T-cell (primary cell): ENCODE measurements at regions not wholly inside any gene's neighbourhood (a gene's known extent, or its start where the extent isn't known, plus 50 kb on each side); places are given as distances from the start of the nearest gene placed in this dataset.

ENCODE experiments used
- ATAC-seq, 4 experiments: fragments of 200-7000 bp in 3 of 4; fragments of 150-1000 bp in 1 of 4; cut with Tn5 transposase; replicated peaks in 1 of 4; 1 replicate in 3 of 4; 2 replicates in 1 of 4; pipeline ENCODE4 v1.10.0; 2021; ENCODE audit warnings: moderate library complexity in 3 of 4, mild to moderate bottlenecking in 2 of 4, moderate number of reproducible peaks in 1 of 4
- CTCF ChIA-PET, 2 donors: fragments of 300-600 bp; sonication (Branson Sonifier 250); formaldehyde crosslinking; loops; one replicate each; lab custom pipeline; 2022; ENCODE audit warnings: antibody characterized with exemption in 2 of 2; lab: Charles Lee
- POLR2A ChIA-PET, 2 donors: fragments of 300-600 bp; sonication (Branson Sonifier 250); formaldehyde crosslinking; loops; one replicate each; lab custom pipeline; 2022; ENCODE audit warnings: antibody characterized with exemption in 2 of 2; lab: Charles Lee
- DNase-seq, 35 experiments: peaks; one replicate each; pipeline versions ENCODE4 v3.0.0 to v3.0.0-alpha.2; 2013 to 2023
- H3K27ac ChIP-seq: one replicate; pipeline ENCODE4 v1.5.1; 2013; ENCODE audit warnings: low read length
- H3K27me3 ChIP-seq, 2 experiments: replicated peaks in 1 of 2; 1 replicate in 1 of 2; 2 replicates in 1 of 2; pipeline versions ENCODE4 v1.6.1 to v1.7.0; 2013; ENCODE audit warnings: low read length in 1 of 2, mixed read lengths in 1 of 2; ENCODE audit not compliant: control insufficient read depth in 2 of 2, insufficient read depth in 2 of 2; ENCODE audit errors: extremely low read depth in 1 of 2
- H3K36me3 ChIP-seq, 2 donors: 1 replicate in 1 of 2; 2 replicates in 1 of 2; pipeline versions ENCODE4 v1.6.1 to v1.7.0; 2013; ENCODE audit warnings: low read length in 1 of 2; ENCODE audit not compliant: control insufficient read depth in 2 of 2, insufficient read depth in 1 of 2; ENCODE audit errors: extremely low read depth in 1 of 2
- H3K4me1 ChIP-seq, 2 experiments: 1 replicate in 1 of 2; 2 replicates in 1 of 2; pipeline versions ENCODE4 v1.6.1 to v1.7.0; 2013; ENCODE audit warnings: low read length in 2 of 2, mixed read lengths in 1 of 2; ENCODE audit not compliant: insufficient read depth in 2 of 2, control insufficient read depth in 1 of 2; ENCODE audit errors: extremely low read depth in 1 of 2
- H3K4me3 ChIP-seq, 2 donors: 1 replicate in 1 of 2; 2 replicates in 1 of 2; pipeline versions ENCODE4 v1.5.1 to v1.7.0; 2013; ENCODE audit warnings: mild to moderate bottlenecking in 2 of 2, low read length in 1 of 2, moderate library complexity in 1 of 2; ENCODE audit not compliant: control insufficient read depth in 1 of 2; ENCODE audit errors: extremely low read depth in 1 of 2
- H3K9me3 ChIP-seq: 2 replicates; pipeline ENCODE4 v1.7.0; 2013
- H3K27ac Mint-ChIP-seq, 2 donors: one replicate each; pipeline ENCODE4 v1.8.0; 2020 to 2021; ENCODE audit warnings: mild to moderate bottlenecking in 2 of 2, mixed read lengths in 2 of 2
- H3K27me3 Mint-ChIP-seq, 2 donors: one replicate each; pipeline ENCODE4 v1.8.0; 2021 to 2022; ENCODE audit warnings: mixed read lengths in 2 of 2
- H3K36me3 Mint-ChIP-seq: one replicate; pipeline ENCODE4 v1.8.0; 2021; ENCODE audit warnings: mixed read lengths
- H3K4me1 Mint-ChIP-seq, 3 donors: one replicate each; pipeline ENCODE4 v1.8.0; 2020 to 2022; ENCODE audit warnings: mixed read lengths in 3 of 3, mild to moderate bottlenecking in 1 of 3
- H3K4me3 Mint-ChIP-seq, 3 donors: one replicate each; pipeline ENCODE4 v1.8.0; 2020 to 2022; ENCODE audit warnings: mild to moderate bottlenecking in 3 of 3, mixed read lengths in 3 of 3, moderate library complexity in 3 of 3
- H3K9me3 Mint-ChIP-seq, 3 donors: one replicate each; pipeline ENCODE4 v1.8.0; 2020 to 2022; ENCODE audit warnings: mixed read lengths in 3 of 3
- WGBS: methylation state at CpG from one replicate; pipeline ENCODE4 v1.1.5; 2013; ENCODE audit warnings: missing lambda C conversion rate; ENCODE audit not compliant: insufficient coverage; 5-methylcytosine and 5-hydroxymethylcytosine counted together

DNA sequence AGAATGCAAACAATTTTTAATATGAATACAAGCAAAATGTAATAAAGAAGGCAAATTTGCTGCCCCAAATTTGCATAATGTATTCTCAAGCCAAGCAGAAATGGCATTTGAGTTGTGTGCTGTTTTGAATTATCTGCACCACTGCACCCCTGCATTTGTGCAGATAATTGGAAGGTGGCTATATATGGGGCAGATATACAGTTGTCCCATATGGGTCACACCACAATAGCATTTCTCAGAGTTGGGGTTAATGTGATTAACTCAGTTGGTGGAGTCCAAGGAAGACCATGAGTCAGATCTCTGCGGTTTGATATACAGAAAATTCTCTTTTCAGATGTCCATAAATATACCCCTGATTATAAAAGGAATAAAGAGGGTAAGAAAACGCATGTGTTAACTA lies 68.9 kb upstream of the EXOC4 start:
- 75% methylated on average over 1 of the region's 2 CpGs for WGBS
- Mint-ChIP-seq H3K4me1 (no peaks in the 10 kb centered on the region), H3K36me3 (no peaks in the 10 kb centered on the region), H3K9me3 (peaks cover 0 to 2% (median 0%) of the 10 kb centered on the region in 3 donors), H3K4me3 (no peak overlapping the region), H3K27ac (no peak overlapping the region), H3K27me3 (peaks cover 0 to 1% of the 10 kb centered on the region in 2 donors)
- Histone ChIP-seq H3K36me3 (no peaks in the 10 kb centered on the region), H3K4me3 (no peak overlapping the region), H3K4me1 (no peaks in the 10 kb centered on the region), H3K27me3 (peaks cover 0 to 2% of the 10 kb centered on the region in 2 experiments), H3K9me3 (no peaks in the 10 kb centered on the region), H3K27ac (no peak overlapping the region)
- DNase-seq (no peak), ATAC-seq (no peak)
- ChIA-PET CTCF (no interaction called here), POLR2A (no interaction called here)

DNA sequence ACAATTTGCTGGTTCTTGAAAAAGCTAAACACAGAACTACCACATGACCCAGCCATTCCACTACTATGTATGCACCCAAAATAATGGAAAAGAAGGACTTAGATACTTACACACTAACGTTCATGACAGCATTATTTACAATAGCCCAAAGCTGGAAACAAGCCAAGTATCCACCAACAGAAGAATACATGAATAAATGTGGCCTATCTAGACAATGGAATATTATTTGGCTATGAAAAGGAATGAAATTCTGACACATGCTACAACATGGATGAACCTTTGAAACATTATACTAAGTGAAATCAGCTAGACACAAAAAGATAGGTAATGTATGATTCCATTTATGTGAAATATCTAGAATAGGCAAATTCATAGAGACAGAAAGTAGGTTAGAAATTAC lies 67.4 kb upstream of the EXOC4 start:
- no peak overlapping the region for H3K4me3 ChIP-seq
- no peaks in the 10 kb centered on the region for H3K36me3 Mint-ChIP-seq
- no peaks in the 10 kb centered on the region for H3K36me3 ChIP-seq
- no peaks in the 10 kb centered on the region for H3K9me3 Mint-ChIP-seq
- H3K4me1 Mint-ChIP-seq: no peaks in the 10 kb centered on the region
- H3K27ac ChIP-seq: no peak overlapping the region
- CTCF ChIA-PET: no interaction called here
- no peak overlapping the region for H3K4me3 Mint-ChIP-seq
- no peaks in the 10 kb centered on the region for H3K27me3 ChIP-seq
- H3K4me1 ChIP-seq: no peaks in the 10 kb centered on the region
- peaks cover 0 to 1% of the 10 kb centered on the region in 2 donors for H3K27me3 Mint-ChIP-seq
- no peaks in the 10 kb centered on the region for H3K9me3 ChIP-seq
- ATAC-seq (no peak), DNase-seq (no peak)
- no peak overlapping the region for H3K27ac Mint-ChIP-seq
- no CpG with 5 or more reads among the region's 1 CpG for WGBS
- POLR2A ChIA-PET: no interaction called here

DNA sequence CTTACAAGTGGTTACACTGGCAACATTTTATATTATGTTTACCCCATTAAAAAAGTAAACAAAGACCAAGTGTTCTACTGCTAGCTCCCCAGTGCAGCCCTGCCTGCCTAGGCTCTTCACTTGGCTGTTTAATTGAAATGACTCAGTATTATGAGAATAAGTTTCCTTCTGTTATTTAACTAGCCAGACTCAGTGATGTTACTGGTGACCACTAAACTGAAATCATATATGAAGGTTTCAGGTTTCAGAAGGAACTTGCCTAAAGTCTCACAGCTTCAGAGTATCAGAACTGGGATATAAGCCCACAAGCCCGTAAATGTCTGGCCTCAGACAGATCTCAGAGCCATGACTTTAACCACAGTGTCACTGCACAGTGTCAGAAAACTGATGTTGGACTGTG lies 66.8 kb upstream of the EXOC4 start:
- H3K4me1 Mint-ChIP-seq: no peaks in the 10 kb centered on the region
- 33% methylated on average over 1 of the region's 1 CpG for WGBS
- H3K4me3 ChIP-seq: no peak overlapping the region
- H3K27me3 ChIP-seq: no peaks in the 10 kb centered on the region
- DNase-seq (no peak), ATAC-seq (no peak)
- no peak overlapping the region for H3K27ac ChIP-seq
- no peak overlapping the region for H3K27ac Mint-ChIP-seq
- H3K36me3 Mint-ChIP-seq: no peaks in the 10 kb centered on the region
- peaks cover 0 to 1% of the 10 kb centered on the region in 2 donors for H3K27me3 Mint-ChIP-seq
- no peaks in the 10 kb centered on the region for H3K4me1 ChIP-seq
- no peaks in the 10 kb centered on the region for H3K9me3 Mint-ChIP-seq
- no peaks in the 10 kb centered on the region for H3K36me3 ChIP-seq
- ChIA-PET POLR2A (no interaction called here), CTCF (no interaction called here)
- no peak overlapping the region for H3K4me3 Mint-ChIP-seq
- no peaks in the 10 kb centered on the region for H3K9me3 ChIP-seq

DNA sequence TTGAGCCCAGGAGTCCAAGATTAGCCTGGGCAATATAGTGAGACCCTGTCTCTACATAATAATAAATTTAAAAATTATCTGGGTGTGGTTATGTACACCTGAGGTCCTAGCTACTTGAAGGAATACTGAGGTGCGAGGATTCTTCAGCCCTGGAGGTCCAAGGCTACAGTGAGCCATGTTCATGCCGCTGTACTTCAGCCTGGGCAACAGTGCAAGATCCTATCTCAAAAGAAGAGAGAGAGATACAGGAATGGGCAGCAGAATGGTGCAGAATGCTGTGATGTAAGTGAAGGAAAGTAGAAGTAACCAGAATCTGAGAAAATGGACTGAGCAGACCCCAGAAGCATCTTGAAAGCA lies 62.7 kb upstream of the EXOC4 start:
- Mint-ChIP-seq H3K27me3 (peaks cover 3 to 6% of the 10 kb centered on the region in 2 donors), H3K36me3 (no peaks in the 10 kb centered on the region), H3K9me3 (no peaks in the 10 kb centered on the region), H3K27ac (no peak overlapping the region), H3K4me3 (no peak overlapping the region), H3K4me1 (no peaks in the 10 kb centered on the region)
- ChIA-PET CTCF (no interaction called here), POLR2A (no interaction called here)
- Histone ChIP-seq H3K9me3 (no peaks in the 10 kb centered on the region), H3K27me3 (peaks cover 0 to 9% of the 10 kb centered on the region in 2 experiments), H3K4me1 (no peaks in the 10 kb centered on the region), H3K27ac (no peak overlapping the region), H3K36me3 (no peaks in the 10 kb centered on the region), H3K4me3 (no peak overlapping the region)
- ATAC-seq: no peak
- DNase-seq: no peak
- 40% methylated on average over 1 of the region's 2 CpGs for WGBS

DNA sequence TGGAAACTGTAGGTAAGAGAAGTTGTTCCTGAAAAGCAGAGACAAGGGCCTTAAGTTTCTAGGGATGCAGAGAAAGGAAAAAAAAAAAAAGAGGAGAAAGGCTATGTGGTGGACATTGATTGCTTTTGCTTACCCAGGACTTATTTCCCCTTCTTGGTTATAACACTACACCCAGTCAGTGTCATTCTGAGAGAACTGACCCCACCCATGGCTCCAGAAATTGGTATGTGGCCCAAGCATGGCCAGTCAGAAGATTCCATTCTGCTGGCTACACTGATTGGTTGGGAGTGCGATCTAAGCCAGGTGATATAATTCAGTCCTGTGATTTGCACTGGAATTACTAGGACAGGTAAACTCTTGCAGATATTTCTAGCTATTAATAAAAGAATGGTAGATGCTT lies 62.2 kb upstream of the EXOC4 start:
- Mint-ChIP-seq H3K4me3 (no peak overlapping the region), H3K27ac (no peak overlapping the region), H3K4me1 (no peaks in the 10 kb centered on the region), H3K36me3 (no peaks in the 10 kb centered on the region), H3K27me3 (peaks cover 3 to 5% of the 10 kb centered on the region in 2 donors), H3K9me3 (no peaks in the 10 kb centered on the region)
- 100% methylated on average over 1 of the region's 1 CpG for WGBS
- POLR2A ChIA-PET: no interaction called here
- no peaks in the 10 kb centered on the region for H3K9me3 ChIP-seq
- ATAC-seq: no peak
- CTCF ChIA-PET: no interaction called here
- DNase-seq: no peak
- H3K27ac ChIP-seq: no peak overlapping the region
- no peaks in the 10 kb centered on the region for H3K4me1 ChIP-seq
- H3K4me3 ChIP-seq: no peak overlapping the region
- no peaks in the 10 kb centered on the region for H3K36me3 ChIP-seq
- peaks cover 0 to 9% of the 10 kb centered on the region in 2 experiments for H3K27me3 ChIP-seq

DNA sequence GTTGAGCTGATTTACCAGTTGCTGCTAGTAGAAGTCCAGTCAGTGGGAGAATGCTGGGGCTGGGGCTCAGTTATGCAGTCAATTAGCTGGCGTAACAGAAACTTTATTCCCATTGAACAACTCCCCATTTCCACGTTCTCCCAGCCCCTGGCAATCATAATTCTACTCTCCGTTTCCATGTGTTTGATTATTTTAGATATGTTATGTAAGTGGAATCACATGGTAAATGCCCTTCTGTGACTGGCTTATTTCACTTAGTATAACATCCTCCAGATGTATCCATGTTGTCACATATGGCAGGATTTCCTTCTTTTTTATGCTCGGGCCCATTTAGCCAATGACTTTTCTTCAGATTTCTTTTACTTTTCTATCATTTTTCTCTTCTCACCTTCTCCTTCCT lies 61.1 kb upstream of the EXOC4 start:
- POLR2A ChIA-PET: interaction anchor here in 1 of 2 donors (0.6 kb wide), 1 partner anchor 959 kb away, joined by 3 read pairs; no protein-coding TSS in a partner anchor
- ATAC-seq (no peak), DNase-seq (no peak)
- H3K27ac Mint-ChIP-seq: no peak overlapping the region
- no peak overlapping the region for H3K27ac ChIP-seq
- peaks cover 0 to 10% of the 10 kb centered on the region in 2 experiments for H3K27me3 ChIP-seq
- no peak overlapping the region for H3K4me3 ChIP-seq
- CTCF ChIA-PET: no interaction called here
- no peaks in the 10 kb centered on the region for H3K4me1 ChIP-seq
- H3K36me3 Mint-ChIP-seq: no peaks in the 10 kb centered on the region
- no peak overlapping the region for H3K4me3 Mint-ChIP-seq
- H3K27me3 Mint-ChIP-seq: peaks cover 3 to 5% of the 10 kb centered on the region in 2 donors
- no peaks in the 10 kb centered on the region for H3K36me3 ChIP-seq
- WGBS: 60% methylated on average over 1 of the region's 4 CpGs
- H3K9me3 ChIP-seq: no peaks in the 10 kb centered on the region
- no peaks in the 10 kb centered on the region for H3K4me1 Mint-ChIP-seq
- H3K9me3 Mint-ChIP-seq: no peaks in the 10 kb centered on the region

DNA sequence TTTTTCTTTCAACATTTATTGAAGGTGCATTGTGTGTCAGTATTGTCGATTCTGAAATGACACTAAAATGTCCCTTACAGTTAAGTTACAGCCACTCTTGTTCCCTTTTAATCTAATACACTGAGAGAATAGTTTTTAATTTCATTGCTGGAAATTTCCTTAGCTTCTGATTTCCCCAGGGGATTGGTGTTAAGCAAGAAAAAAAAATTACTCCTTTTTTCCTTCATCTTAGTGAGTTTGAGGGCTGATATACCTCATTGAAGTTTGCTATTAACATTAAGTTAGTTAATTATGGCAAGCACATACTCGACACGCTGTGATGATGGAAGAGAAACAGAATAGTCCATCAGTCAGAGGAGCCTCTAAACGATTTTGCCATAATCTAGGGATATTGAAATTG lies 57.0 kb upstream of the EXOC4 start:
- WGBS: no CpG with 5 or more reads among the region's 4 CpGs
- H3K4me3 ChIP-seq: no peak overlapping the region

More for the DNA sequence above, 57.0 kb upstream of the EXOC4 start:
- Mint-ChIP-seq H3K36me3 (no peaks in the 10 kb centered on the region), H3K4me1 (no peaks in the 10 kb centered on the region), H3K27ac (no peak overlapping the region), H3K9me3 (no peaks in the 10 kb centered on the region), H3K27me3 (peaks cover 14 to 17% of the 10 kb centered on the region in 2 donors), H3K4me3 (no peak overlapping the region)
- ChIA-PET CTCF (interaction anchor here in 1 of 2 donors (0.7 kb wide), 1 partner anchor 1685 kb away, joined by 3 read pairs; no protein-coding TSS in a partner anchor), POLR2A (no interaction called here)
- H3K9me3 ChIP-seq: no peaks in the 10 kb centered on the region
- peaks cover 0 to 21% of the 10 kb centered on the region in 2 experiments for H3K27me3 ChIP-seq
- no peaks in the 10 kb centered on the region for H3K4me1 ChIP-seq
- DNase-seq (no peak), ATAC-seq (no peak)
- no peaks in the 10 kb centered on the region for H3K36me3 ChIP-seq
- no peak overlapping the region for H3K27ac ChIP-seq
